Ureter (tissue), 1 donor: ENCODE measurements at regions not wholly inside any gene's neighbourhood (a gene's known extent, or its start where the extent isn't known, plus 50 kb on each side); places are given as distances from the start of the nearest gene placed in this dataset.
A peak's percentile ranks its signal among the peaks of the same experiment; 100 is the strongest.
"Not testable (repeated sequence)": the region's sequence is repeated elsewhere in the genome, so short reads cannot be mapped to it uniquely, and the experiment has no call there.

ENCODE experiments used
- DNase-seq: peaks from one replicate; pipeline ENCODE4 v3.0.0-alpha.2; 2020; ENCODE audit warnings: low spot score
- donor health status: DM: yes; HTN: yes; CAD: no.

DNA sequence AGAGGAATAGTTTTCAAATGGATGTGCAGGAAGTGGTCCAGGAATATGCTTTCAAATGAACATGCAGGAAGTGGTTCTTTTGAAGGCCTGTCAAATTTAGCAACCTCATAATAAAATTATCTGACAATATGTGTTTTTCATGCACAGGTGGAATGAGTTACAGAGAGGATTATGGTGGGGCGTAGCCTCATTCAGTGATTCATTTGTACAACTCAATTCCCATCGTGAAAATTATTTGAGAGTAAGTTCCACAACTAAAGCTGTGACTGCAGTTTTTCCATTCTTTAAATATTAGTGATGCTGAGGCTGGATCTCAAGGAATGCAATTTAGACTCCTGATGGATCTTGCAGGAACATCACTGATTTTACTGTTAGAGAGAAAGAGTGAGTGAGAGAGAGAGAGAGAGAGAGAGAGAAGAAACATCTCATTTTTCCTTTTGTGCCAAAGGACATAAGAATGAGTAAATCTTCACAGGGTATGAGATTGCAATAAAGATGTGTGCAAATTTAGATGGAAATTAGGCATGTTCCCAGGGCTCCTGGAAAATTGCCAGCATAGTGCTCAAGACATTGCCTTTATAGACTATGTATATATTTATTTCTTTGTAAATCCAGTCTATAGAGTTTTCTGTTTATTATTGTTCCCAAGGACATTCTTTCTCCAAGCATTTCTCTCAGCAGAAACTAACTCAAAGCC, 394.9 kb upstream of the ZEB2 start:
- no peak for DNase-seq

DNA sequence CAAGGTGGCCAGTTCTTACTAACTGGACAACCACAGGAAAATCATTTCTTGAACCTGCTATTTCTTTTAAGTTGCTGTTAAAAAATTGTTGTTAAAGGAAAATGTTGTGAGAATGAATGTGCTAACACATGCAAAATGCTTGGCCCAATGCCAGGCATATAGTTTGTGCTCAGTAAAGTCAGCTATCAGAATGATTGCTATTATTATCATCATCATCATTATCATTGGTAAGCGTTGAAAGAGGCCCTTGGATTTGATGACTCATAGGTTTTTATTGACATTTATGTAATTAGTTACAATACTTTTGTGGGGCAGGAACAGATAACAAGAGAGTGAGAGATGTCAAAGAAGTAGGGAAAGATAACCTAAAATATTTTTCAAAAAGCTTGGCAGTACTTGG, 394.2 kb upstream of the ZEB2 start:
- DNase-seq, result no peak

DNA sequence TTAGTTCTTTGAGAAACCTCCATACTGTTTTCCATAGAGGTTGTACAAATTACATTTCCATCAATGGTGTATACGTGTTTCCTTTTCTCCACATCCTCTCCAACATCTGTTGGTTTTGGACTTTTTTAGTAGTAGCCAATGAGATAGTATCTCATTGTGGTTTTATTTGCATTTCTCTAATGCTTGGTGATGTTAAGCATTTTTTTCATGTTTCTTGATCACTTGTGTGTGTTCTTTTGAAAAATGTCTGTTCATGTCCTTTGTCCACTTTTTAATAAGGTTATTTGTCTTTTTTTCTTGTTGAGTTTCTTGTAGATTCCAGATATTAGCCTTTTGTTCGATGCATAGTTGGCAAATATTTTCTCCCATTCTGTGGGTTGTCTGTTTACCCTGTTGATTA, 392.3 kb upstream of the ZEB2 start:
- no peak for DNase-seq

DNA sequence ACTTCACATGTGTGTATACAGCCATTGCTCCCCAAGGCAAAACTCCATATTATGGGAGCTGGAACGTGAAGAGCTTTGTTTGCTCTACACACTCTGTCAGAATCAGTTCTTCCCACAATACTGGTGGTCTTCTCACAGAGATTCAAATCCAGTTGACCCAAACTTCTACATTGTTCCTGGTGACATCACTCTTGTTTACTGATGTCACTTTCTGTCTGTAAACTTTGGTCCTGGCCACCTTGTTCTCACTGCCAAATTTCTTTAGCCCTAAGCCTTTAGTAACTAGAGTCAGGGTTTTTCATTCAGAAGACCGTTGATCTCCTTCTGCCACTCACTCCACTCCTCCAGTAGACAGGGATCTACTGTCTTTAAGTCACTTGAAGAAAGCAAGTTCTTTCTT, 386.0 kb upstream of the ZEB2 start:
- no peak for DNase-seq

DNA sequence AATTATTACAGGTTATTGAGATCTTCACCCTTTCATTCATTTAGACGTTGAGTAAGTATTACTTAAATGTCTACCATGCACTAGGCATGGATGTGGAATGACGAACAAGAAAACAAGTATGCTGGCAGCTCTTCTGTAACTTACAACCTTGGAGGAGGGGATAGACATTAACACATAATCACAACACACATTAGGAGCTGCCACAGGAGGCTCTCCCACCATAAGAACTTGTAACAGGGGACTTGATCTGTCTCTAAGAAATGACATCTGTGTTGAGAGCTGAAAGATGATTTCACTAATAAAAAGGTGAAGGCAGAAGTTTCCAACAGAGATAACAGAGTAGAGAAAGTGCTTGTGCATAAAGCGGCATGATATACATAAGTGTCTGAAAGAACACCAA, 384.7 kb upstream of the ZEB2 start:
- DNase-seq, result no peak

DNA sequence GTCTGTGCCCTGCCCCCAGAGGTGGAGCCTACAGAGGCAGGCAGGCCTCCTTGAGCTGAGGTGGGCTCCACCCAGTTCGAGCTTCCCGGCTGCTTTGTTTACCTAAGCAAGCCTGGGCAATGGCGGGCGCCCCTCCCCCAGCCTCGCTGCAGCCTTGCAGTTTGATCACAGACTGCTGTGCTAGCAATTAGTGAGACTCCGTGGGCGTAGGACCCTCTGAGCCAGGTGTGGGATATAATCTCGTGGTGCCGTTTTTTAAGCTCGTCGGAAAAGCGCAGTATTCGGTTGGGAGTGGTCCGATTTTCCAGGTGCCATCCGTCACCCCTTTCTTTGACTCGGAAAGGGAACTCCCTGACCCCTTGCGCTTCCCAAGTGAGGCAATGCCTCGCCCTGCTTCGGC, 383.1 kb upstream of the ZEB2 start:
- not testable (repeated sequence) for DNase-seq

DNA sequence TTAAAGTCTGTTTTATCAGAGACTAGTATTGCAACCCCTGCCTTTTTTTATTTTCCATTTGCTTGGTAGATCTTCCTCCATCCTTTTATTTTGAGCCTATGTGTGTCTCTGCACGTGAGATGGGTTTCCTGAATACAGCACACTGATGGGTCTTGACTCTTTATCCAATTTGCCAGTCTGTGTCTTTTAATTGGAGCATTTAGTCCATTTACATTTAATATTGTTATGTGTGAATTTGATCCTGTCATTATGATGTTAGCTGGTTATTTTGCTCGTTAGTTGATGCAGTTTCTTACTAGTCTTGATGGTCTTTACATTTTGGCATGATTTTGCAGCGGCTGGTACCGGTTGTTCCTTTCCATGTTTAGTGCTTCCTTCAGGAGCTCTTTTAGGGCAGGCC, 381.5 kb upstream of the ZEB2 start:
- DNase-seq, result not testable (repeated sequence)

DNA sequence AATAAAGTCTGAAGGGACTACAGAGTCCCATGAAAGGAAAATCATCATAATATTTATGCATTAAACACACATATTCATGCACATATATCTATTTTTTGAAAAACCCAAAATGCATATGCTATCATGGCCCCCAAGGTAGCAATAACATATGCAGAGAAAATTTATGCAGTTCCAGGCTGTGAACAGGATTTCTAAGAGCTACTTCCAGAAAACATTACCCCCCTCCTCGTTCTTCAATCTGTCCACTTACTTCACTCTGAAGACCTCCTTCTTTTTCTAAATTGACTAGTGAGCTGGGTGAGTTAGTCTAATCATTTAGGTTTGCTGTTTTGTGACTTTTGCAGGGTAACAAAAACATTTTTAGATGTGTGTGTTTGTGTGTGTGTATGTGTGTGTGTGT, 376.4 kb upstream of the ZEB2 start:
- no peak for DNase-seq

DNA sequence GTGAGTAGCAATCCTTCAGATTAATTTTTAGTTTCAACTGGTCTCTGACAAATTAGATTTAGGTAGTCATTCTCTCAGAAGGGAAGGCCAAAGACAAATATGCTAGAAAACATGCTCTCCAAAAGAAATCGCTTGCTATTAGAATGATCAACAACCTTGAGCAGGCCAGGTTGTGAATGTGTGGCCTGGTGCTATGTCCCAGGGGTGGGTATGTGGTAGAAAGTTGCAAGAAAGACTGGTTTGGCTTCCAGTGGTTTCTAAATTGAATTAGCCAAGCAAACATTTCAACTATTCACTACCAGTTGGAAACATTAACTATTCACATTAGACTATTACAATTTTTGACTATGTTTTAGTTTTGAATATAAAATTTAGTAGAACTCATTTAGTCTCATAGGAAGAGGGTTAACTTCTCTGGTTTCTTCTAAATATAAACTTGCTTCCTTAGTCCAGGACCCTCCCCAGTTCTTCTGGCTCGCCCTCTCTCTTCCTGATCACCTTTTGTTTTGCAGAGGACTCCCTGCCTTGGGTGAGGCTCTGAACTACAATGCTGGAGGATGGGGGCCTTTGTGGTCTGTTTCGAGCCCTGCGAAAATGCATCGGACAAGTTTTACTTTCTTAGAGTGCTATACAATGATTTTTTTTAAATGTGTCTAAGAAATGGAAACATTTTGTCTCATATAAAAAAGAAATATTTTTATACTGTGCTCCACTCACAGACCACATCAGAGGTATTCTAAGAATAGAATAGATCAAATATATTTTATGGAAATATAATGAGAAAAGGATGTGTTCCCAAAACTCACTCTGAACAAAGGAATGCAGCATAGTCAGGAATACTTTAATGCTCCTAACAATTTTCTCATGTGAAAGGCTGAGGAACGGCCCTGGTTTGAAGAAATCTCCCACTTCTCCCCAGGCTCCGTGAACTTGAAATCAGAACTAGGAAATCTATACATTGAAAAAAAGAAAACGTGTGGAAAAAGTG, 375.0 kb upstream of the ZEB2 start:
- no peak for DNase-seq

DNA sequence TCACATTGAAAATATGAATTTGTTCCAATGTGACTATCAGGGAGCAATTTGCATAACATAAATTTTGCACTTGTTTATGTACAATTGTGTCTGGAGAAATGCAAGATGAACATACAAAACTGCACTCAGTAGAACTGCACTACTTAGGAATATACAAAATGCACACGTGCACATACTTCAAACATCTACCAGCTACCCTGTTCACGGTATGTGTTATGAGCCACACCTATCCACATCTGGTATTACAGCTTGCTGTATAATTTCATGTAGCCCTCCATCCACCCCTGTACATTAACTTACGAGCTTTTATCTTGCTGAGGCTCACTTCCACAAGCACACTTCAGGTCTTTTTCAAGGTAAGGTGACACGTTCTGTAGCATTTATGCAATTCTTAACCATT, 373.5 kb upstream of the ZEB2 start:
- no peak for DNase-seq

DNA sequence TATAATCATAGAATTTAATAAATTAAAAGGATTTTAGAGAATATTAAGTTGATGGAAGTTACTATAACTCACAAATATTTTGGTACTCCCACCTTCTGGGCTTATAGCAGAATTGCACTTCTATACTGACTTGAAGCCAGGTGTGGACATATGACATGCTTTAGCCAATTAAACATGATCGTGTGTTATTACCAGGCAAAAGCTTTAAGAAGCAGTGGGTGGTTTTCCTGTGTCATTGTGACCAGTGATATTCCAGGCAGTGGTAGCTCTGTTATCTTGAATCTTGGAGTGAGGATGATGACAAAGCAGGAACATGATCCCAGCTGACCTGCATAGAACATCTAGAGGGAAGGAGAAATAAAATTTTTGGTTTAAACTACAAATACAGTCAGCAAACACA, 370.9 kb upstream of the ZEB2 start:
- DNase-seq, result no peak

DNA sequence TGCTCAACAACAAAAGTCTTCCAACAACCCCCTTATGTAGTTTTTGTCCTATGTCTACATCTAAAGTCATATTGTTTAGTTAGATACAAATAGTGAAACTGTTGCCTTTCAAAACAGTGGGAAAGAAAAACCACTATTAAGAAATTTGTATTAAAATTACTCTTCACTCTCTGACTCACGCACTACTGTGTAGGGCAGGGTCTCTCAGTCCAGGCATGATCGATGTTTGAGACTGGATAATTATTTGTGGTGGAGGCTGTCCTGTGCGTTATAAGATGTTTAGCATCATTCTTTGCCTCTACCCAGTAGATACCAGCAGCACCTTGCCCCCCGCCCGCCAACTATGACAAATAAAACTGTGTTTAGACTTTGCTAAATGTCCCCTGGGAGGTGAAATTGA, 369.4 kb upstream of the ZEB2 start:
- DNase-seq, result no peak

DNA sequence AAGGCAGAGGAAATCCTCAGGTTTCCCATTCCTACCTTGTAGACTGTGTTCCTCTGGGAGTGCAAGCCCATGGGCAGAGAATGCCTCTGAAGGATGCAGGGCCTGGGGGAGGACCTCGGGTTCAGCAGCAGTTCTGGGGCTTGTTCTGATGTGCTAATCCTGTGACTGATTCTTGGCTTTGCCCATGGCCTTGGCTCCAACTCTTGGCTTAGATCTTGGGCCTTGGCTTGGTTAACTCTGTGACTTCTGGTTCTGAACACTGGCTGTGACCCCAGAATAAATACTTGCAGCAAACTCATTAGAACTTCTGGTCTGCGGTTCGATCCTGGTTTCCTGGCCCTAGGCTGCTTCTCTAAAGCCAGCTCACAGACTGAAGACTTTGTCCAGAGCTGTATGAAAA, 366.9 kb upstream of the ZEB2 start:
- DNase-seq, result peak; percentile 71

DNA sequence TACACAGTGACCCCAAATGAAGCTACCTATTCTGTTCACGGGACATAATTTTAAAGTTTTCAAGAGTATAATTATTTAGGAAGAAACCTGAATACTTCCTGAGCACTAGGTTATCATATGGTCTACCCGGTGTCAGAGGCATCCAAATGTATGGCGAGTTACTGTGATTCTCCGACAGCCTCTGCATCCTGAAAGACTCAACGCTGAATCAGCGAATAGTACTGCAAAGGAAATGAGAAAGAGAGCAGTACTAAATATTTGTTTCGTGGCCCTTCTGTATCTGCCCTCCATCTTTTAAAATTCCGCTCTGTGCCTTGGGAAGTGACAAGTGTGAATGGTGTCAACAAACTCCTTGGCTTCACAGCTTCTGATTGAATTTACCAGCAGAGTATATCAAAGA, 358.0 kb upstream of the ZEB2 start:
- DNase-seq, result no peak

DNA sequence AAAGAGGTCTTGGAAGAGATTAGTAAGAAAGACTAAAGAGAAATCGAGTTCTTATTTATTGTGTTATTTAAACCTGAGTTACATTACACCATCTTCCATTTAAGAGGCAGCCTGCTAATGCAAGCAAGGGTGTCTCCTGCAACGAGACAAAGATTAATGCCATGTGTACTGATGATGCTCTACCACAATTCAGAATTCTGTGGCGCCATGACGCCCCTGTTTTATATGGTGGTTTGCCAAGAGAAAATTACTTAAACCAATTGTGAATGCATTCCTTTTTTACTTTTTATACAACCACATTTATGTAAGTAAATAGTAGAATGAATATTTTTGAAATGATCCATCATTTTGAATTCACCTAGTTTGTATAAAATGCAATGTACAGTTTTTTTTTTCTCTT, 356.1 kb upstream of the ZEB2 start:
- DNase-seq, result no peak

DNA sequence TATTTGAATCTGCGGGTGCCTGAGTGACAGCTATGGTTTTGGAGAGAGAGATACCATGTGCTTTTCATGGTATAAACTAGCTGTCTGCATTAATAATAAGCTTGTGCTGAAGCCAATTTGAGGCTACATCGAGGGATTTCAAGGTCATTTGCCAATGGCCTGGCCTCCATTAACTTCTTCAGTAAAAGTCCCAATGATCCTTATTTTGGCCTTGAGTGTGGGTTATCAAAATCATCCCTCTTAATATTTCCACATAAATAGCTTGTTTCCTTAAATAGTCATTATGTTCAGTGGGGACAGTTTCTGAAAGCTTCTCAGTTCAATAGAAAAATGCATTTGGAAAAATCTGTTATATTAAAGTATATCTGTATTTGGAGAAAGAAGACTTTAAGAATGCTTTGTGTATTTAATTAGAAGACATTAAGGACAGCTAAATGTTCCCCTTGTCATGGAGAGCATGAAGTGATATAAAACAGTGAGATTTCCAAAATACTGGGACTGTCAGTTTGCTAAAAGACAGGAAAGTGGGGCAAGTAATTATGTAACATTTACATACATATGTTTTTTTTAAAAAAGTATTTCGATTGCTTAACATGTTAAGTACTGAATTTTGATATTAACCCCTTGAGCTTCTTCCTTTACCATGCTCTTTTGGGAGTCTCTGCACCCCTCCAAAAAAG, 355.5 kb upstream of the ZEB2 start:
- DNase-seq, result no peak

DNA sequence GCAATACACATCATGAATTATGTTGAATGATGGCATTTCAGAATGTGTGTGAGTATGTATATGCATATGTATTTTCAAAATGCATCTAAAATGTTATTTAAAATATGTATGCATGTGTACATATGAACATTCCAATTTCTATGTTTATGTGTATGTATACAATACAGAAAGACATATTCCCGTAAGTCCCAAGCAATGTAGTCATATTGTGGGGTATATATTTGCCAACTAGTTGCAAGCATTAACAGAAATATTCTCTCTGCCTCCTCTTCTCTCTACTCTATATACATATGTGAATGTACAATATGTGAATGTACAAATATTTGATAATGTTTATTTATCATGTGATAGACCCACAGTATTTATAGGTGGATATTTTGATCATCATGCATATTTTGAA, 345.8 kb upstream of the ZEB2 start:
- no peak for DNase-seq

DNA sequence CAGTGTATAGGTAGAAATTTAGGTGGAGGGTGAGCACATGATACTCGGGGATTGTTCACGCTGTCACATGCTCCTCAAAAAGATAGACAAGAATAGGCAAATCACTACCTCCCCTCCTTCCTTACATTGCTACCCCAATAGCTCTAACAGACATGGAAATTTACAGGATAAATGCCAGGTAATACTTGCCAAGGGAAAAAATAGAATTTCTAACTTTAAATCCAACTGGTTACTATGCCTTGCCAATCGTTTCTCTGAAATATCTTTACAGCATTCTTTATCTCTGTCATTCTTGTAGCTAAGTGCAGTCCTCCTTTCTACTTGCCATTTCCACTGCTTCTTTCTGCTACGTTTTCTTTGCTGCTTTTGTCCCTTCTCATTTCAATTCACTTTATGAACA, 339.8 kb upstream of the ZEB2 start:
- DNase-seq, result no peak

DNA sequence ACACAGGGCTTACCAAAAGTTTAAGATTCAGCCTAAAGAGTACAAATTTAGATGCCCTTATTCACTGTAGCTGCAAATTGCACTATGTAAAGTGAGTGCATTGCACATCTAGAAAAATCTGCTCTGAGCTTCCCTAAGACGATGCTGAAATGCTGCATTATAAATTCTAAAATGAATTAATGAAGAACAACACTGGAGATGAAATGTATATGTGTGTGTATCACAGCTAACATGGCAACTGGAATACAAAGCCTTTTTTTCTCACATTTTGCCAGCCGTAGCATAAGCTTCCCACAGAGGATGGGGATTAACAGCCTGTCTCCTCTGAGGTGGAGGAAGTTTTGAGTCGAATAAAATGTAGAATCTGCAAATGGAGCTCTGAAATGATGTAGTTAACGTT, 338.3 kb upstream of the ZEB2 start:
- no peak for DNase-seq

DNA sequence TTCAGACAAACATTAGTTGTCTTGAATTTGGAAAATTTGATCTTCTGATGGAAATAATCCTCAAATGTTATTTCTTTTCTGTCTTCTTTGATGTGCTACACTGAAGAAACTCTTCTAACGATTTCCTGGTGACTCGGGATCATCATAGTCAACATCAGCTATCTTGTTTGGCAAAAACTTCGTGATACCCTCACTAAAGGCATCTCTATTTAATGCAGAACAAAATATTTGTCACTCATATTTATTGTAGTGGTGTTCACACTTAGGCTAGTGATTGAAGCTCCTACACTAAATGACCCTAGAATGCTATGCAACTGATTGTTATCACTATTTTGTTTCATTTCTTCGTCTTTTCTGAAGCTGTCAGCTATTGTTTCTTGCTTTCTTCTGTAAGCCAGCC, 334.7 kb upstream of the ZEB2 start:
- DNase-seq, result no peak

DNA sequence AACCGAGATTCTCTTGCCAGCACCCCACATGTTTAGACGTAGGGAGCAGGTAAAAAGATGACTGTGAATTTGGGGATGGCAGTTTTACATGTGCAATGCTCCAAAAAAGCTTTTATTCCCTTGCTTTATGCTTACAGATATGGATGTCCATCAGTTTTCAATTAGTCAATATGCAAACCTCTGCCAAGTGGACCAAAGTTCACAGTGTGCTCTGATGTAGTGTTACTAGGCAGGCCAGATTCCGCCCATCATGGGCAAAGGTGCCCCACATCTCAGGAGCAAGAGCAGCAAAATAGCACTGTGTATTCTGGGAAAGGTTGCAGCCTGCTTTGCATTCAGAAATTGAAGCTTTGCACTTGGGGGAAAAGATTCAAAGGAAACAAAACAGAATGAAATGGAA, 329.7 kb upstream of the ZEB2 start:
- DNase-seq, result no peak

DNA sequence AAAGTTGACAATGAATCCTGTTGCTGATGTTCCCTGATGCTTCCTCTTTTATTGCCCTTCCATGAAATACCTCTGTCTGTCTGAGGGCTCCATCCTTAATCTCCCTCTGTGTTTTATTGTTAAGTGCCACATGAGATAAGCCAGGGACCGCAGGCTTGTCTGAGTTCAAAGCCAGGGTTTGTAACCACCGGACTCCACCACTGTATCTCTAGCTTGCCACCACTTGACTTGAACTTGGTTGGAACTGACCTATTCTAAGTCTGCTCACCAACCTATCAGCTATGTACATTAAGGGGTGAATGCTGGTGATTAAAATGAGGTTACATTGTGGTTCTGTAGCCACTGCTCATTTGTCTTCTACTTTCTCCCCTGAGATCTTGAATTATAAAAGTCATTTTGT, 328.5 kb upstream of the ZEB2 start:
- no peak for DNase-seq
